HG03469 (cell line): ENCODE measurements at regions not wholly inside any gene's neighbourhood (a gene's known extent, or its start where the extent isn't known, plus 50 kb on each side); places are given as distances from the start of the nearest gene placed in this dataset.

ENCODE experiments used
- ATAC-seq: cut with Tn5 transposase; IDR thresholded peaks from one replicate; pipeline ENCODE4 v1.9.1; 2021; ENCODE audit warnings: mild to moderate bottlenecking, moderate library complexity, moderate number of reproducible peaks; ENCODE audit not compliant: unreplicated experiment

DNA sequence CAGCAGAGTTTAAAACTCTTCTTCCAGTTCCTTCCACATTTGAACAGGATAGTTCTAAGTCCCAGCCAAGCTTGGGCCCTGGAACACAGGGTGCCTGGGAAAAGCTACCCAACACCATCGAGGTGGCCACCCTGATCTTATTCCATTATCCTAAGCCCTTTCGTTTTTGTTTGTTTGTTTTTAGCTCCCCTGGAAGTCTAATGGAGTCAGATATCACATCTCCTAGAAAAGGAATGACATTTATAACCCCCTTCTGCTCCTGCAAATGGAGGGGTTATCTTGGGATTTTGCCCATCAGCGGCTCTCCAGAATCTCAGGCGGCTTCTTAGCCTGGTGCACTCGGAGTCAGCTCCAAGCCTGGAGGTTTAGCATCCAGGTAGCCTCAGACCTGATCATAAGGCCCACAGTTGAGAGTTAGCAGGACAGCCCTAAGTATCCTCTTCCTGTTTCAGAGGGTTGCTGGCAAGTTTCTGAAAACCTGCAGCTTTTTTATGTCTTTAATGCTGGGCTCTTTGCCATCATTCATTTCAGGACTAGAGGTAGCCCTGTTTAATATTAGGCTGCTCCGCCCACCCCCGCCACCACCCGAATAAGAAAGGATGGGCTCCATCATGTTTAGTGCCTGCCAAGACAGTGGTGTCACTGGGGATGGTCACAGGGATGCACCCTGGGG lies 230.0 kb upstream of the LNX1 start:
- ATAC-seq: no peak

DNA sequence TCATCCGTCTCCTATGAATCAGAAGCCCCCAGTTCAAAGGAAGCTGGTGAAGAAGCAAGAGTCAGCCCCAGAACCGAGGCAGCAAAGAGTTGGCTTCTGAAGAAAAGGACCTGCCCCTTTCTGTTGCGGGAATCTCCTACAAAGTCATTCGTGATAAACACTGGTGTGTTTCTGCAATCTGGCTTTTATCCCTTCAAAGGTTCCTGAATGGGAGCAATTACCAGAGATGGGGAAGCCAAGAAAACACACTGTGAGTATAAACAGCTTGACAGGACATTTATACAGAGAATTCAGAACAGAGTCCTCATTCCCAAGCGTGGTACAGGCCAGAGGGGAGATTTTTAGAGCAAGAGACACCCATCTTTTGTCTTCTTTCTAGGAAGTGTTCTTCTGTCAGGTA lies 226.8 kb upstream of the LNX1 start:
- no peak for ATAC-seq

DNA sequence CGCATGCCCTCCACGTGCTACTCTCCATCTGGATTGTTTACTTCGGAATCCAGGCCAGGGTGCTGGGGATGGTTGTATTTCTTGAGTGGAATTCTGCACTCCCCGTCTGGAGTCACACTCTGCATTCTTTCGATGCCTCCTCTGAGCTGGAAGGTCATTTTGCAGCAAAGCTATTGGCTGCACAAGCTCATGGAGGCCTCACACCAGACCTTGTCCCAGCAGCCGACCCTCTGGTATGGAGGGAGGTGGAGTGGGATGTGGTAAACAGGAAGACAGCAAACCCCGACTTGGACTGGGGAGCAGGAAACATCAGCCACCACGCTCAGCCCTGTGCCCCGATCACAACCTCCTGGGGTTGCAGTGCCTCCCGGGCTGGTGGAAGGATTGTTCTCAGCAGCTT lies 225.3 kb upstream of the LNX1 start:
- no peak for ATAC-seq

DNA sequence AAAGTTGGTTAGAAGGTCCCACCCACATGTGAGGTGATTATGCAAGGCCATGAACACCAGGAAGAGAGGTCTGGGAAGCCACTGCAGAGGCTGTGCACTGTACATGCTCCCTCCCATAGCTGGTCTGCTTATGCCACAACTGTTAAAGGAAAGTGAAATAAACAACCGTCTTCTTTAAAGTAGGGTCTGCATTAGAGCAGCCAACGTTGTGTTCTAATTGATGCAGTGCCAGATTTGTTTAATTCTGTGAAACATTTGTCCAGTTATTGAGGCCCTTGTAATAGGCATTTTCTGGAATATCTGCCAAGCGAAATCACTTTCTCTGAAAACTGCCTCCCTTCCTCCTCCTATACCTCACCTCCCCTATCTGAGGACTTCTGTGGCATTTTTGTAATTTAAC lies 224.0 kb upstream of the LNX1 start:
- ATAC-seq: no peak

DNA sequence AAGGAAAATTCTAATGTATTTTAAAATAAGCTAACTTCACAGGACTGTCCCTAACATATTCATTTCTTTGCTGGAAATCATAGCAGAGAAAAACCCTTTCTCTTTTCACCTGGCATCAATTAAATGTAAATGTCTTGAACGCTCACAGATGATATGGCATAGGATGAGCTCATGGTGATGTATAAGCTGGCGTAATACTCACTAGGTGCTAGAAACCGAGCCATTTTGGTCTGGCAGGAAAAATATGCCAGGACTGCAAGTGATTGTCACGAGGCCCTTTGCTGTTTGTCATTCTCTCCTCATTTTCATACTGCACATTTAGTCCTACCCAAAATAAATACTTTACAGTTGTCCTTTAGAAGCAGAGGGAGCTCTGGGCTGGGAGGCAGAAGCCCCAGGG lies 222.7 kb upstream of the LNX1 start:
- ATAC-seq: no peak

DNA sequence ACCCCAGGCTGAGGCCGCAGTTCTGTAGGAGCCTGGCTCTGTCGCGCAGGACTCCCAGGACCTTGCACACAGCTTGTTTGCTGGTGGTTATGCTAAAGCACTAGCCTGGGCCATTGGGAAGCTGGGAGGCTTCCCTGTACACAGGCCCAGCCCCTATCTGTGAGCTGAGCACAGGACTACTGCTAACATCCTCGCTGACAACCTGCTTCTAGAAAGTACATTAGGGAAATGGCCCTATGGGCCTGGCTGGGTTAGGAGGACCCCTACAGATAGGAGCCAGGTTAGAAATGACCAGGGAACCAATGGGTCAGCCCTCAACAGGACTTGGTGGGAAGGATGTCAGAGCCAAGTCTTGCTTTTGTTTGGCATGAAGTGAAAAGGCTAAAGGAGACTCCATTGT lies 219.4 kb upstream of the LNX1 start:
- ATAC-seq: no peak

DNA sequence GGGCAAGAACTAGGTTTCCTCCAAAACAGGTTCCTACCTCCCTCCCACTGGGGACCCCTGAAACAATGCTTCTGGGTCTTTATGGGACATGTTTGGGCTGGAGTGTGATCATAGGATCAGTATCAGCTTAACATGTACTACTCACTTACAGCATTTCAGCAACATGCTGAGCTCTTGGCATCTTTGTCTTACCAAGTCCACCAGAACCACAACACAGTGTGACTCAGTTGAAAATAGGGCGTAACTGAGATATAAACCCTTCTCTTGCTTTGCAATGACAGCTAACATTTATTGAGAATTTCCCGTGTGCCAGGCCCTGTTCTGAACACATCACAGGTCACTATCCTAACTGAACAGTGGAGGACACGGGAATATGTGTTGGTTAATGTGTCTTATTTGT lies 218.5 kb upstream of the LNX1 start:
- no peak for ATAC-seq

DNA sequence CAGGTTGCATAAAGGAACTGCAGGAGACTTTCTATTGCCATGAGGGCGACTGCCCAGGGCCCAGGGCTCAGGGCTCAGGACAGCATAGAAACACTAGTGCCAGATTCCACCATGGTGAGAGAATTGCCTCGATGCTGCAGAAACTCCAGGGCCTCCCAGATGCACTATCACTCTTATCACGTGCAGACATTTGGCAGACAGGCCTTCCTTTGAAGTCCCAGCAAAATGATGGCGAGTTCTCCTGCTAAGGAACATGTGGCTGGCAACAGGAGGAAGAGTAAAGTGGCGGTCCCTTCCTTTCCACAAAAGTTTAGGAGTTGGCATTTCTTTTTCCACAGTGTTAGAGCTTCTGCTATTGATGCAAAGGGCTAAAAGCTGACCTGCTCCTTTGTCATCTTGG lies 214.0 kb upstream of the LNX1 start:
- no peak for ATAC-seq

DNA sequence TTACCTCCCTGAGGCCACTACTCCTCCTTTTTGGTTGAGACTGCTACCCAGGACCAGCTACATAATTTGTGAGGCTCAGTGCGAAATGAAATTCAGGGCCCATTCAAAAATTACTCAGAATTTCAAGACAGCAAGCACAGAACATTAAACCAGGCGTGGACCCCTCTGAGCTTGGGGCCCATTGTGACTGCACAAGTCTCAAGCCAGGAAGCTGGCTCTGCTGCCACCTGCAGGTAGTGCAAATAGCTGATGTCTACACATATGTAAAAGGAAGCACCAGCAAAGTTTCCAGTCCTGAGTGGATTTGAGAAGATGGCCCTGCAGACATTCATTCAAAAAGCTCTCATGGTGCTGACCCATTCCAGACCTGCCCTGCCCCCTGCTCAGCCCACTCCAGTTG lies 213.4 kb upstream of the LNX1 start:
- no peak for ATAC-seq

DNA sequence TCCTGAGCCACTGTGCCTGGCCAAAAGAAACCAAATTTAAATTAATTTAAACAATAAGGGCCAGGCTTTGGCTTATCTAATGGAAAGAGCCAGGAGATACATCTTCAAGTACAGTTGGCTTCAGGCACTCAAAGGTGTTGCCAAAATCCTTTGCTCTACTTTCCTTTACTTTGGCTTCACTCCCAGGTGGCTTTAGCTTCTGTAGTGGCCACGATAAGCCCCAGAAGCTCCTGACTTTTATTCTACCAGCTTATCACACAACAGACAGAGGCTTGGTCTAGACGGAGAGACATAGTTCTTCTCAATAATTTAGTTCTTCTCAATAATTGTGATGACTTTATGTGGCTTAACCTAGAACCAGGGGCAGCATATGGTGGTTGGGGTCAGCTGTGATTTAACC lies 211.2 kb upstream of the LNX1 start:
- ATAC-seq: no peak

DNA sequence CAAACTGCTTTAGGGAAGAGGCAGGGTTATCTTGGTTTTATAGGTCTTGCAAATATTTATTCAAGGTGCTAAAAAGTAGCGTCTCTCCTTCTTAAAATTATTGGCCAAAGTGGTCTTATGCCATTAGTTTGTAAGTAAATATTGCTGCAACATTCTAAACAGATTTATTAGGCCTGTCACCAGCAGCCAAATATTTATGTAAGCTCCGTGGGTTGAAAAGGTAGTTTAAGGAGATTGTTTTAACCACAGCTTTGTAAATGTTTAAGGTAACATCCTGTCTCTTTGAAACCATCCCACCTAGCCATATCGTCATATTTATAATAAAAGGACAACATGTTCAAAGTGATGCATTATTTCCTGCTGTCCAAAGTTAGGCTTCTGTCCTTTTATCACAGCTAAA lies 210.1 kb upstream of the LNX1 start:
- ATAC-seq: no peak

DNA sequence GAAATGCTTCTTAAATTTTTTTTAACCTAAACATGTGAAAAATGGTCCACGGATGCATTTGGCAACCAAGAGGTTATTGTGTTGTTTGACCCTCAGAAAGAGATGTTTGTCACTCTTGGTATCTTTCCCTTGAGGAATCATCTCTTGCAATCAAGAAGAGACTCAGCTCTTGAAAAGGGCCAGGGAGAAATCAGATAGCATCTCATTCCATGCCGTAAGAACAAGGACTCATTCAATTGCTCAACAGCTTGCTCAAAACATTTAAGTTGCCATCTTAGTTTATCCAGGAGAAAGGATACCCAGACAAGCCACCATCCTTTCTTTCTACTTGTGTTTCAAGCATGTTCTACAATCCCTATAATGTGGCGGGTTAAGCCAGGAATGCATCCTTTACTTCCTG lies 209.5 kb upstream of the LNX1 start:
- ATAC-seq: no peak

DNA sequence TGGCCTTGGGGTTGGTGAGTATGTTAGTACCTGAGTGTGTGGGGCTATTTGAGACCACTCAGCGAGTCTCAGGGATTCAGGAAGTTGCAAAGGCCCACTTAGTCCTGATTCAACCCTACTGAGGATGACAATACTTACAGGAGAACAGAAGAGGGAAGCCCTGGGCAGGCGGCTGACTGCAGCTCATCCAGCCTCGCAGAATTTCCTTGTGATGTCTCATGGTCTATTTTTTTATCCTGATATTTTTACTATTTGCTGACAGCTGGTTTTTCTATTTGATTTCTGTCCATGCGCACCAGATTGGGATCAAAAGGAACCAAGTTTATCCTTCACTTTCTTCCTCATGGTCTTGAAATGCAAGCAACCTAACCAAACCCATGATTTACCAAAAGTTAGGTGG lies 201.8 kb upstream of the LNX1 start:
- ATAC-seq: no peak

DNA sequence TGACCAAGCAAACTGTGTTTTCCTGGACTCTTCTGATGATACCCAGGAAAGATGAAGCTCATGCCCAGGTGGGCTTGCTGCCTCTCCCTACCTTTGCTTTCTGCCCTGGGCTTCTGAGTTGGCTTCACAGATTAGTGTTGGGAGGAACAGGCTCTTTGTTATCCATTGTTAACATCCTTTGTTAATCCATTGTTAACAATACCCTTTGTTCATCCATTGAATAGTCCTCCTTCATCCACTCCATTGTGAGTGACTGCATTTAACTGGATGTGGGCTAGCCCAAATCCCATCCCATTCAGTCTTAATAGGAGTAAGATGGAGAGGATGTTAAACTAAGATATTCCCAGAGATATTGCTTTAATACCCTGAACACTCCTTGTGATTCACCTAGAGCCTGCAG lies 199.0 kb upstream of the LNX1 start:
- no peak for ATAC-seq

DNA sequence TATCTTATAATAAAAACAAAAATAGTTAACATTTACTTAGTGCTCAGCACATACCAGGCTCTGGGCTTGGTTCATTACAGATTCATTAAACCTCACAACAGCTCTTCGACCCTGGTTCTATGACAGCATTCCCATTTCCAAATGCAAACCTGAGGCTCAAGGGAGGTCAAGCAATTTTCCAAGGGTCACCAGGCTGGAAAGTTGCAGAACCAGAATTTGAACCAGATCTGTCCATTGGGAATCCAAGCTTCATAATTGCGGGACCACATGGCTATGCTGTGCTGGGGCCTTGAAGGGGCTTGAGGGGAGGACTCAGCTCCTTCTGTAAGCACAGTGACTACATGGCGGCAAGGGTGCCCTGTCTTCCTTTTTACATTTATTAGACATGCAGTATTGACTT lies 197.3 kb upstream of the LNX1 start:
- ATAC-seq: no peak

DNA sequence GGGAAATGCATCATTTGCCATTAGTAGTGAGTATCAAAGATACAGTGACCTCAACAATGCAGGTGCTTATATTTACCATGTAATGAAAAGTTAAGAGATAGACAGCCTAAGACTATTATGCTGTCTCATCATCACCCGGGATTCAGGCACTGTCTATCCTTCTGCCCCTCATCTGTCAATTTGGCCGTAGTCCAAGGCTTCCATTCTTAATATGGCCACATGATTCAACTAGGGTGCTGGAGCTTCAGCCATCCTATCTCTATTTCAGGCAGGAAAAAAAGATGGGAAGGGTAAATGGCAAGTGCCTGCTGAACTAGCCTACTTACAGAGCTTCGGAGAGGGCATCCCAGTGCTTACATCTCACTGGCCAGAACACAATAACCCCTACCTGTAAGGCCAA lies 196.7 kb upstream of the LNX1 start:
- ATAC-seq: no peak

DNA sequence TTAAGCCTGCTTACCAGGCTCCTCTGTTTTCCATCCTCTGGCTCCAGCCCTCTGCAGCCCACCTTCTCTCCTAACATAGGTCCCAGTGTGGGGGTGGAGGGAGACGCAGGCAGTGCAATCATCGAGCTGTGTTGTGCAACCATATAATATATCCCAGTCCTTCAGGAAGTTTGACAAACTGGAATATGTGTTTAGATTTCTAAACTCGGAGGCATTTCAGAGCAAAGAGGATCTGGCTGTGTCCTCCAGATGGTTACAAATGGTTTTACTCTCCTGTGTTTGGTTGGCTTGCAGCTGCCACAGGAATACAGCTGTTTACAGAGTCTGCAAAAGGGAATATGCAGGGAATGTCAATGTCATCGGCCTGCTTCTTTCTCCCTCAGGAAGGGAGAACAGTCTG lies 195.3 kb upstream of the LNX1 start:
- no peak for ATAC-seq

DNA sequence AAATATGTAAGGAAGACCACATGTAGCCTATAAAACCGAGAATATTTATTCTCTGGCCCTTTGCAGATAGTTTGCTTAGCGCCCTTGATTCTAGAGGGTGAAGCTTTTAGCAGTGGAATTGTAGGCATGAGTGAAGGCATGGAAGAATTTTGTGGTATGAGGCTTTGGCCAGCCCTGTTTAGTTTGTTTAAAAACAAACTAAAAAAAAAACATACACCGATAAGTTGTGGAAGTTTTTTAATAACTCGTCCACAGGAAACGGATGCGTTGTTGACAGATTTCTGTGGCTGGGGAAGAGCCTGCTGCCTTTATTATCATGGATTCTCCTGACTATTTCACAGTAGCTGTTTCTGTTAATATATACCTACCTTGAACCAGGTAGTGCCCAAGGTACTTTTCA lies 194.7 kb upstream of the LNX1 start:
- no peak for ATAC-seq

DNA sequence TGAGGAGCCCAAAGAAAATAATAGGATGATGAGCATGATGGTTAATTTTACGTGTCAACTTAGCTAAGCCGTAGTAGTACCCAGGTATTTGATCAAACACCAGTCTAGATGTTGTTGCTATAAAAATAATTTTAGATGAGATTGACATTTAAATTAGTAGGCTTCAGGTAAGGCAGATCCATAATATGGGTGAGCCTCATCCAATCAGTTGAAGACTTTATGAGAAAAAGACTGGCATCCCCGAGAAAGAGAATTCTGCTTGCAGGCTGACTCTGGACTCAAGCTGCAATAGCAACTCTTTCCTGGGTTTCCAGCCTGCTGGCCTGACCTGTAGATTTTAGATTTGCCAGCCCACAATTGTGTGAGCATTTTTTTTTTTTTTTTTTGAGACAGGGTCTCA lies 192.8 kb upstream of the LNX1 start:
- no peak for ATAC-seq

DNA sequence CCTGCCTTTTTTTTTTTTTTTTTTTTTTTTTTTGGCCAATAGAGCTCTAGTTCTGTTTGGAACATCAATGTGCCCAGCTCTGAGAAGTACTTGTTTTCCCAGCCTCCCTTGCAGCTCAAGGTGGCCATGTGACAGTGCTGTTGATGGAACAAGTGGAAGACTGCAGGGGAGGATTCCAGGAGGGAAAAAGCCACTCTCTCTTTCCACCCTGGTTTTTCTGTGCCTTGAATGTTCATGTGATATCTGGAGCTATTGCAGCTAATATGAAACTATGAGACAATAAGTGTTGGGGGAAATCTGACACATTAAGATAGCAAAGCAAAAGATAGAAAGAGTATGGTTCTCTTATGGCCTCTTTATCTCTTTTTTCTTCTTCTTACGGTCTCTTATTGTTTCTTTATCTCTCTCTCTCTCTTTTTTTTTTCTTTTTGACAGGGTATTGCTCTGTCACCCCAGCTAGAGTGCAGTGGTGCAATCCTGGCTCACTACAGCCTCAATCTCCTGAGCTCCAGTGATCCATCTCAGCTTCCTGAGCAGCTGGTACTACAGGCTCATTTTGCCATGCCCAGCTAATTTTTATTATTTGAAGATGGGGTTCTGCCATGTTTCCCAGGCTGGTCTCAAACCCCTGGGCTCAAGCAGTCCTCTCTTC lies 192.0 kb upstream of the LNX1 start:
- ATAC-seq: no peak

DNA sequence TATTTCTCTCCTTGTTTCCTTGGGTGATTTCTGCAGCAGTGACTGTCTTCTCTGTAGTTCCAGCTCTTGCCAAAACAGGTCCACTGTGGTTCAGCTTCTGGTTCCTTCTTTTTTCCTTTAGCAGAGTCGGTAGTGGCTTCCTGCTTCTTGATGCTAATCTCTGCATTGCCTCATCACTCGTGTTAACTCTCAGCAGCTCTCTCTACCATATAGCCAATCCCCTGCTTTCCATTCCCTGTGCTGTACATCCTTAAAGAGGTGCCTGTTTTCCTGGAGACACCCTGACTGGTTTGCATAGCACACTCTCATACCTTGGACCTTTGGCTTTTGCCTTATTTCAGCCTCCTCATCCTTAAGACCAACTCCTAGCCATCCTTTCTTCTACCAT lies 191.2 kb upstream of the LNX1 start:
- ATAC-seq: no peak

DNA sequence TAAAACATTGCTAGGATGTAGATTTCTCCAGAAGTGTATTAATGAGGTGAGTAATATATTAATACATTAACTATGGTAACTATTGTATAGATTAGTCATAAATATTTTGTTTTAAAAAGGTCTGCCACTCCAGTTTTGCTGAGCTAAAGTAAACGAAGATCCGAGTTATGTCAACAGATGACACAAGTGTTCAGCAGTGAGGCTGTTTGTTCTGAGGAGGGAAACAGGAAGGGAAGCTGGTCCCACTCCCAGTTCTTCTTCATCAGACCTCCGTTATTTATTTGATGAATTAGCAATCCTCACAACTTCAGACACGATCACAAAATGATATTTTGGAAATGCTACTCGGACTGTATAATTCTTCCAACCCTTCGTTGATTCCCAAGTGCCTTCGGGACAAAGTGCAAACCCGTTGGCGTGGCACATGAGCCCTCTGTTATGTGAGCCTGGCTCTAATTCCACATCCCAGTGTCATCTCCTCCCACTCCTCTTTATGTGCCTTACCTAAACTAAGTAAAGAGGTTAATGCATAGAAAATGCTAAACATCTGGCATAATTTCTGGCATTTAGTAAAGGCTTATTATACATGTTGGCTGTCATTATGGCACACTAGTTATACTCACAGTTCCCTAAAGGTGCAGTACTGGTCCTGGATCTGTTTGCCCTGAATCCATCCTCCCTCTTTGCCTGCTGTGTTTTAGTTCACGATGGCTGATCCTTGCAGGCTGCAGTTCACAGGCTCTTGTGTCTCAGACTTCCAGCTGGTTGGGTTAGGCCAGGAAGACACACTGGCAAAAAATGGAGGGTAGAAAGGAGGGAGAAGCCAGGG lies 190.6 kb upstream of the LNX1 start:
- ATAC-seq: no peak
